Sigmoid colon (tissue), 6 donors: ENCODE measurements at regions not wholly inside any gene's neighbourhood (a gene's known extent, or its start where the extent isn't known, plus 50 kb on each side); places are given as distances from the start of the nearest gene placed in this dataset.

Source experiments
- DNase-seq: peaks from one replicate; pipeline ENCODE4 v3.0.0-alpha.2; 2019
- H3K27ac ChIP-seq, 4 donors: fragments of 200-600 bp; sonication (generic); one replicate each; pipeline ENCODE4 v1.5.1; 2016 to 2019; ENCODE audit warnings: mild to moderate bottlenecking in 1 of 4
- H3K27me3 ChIP-seq, 3 donors: fragments of 200-600 bp; sonication (generic); one replicate each; pipeline ENCODE4 v1.5.1; 2019; ENCODE audit warnings: mild to moderate bottlenecking in 1 of 3
- H3K36me3 ChIP-seq, 4 donors: fragments of 200-600 bp; sonication (generic); one replicate each; pipeline ENCODE4 v1.5.1; 2016 to 2019
- H3K4me1 ChIP-seq, 4 donors: fragments of 200-600 bp; sonication (generic); one replicate each; pipeline ENCODE4 v1.5.1; 2017 to 2019
- H3K4me3 ChIP-seq, 4 donors: fragments of 200-600 bp; sonication (generic); one replicate each; pipeline ENCODE4 v1.5.1; 2017 to 2019; ENCODE audit warnings: mild to moderate bottlenecking in 2 of 4, moderate library complexity in 1 of 4
- H3K9me3 ChIP-seq, 4 donors: fragments of 200-600 bp in 3 of 4; sonication (generic) in 3 of 4; one replicate each; pipeline versions ENCODE4 v1.5.1 to v1.6.1; 2013 to 2019
- EP300 ChIP-seq, 4 donors: sonication (generic); formaldehyde crosslinking; IDR thresholded peaks; one replicate each; pipeline ENCODE4 v1.6.1; 2017; ENCODE audit warnings: antibody characterized with exemption in 4 of 4
- POLR2A ChIP-seq, 2 donors: fragments of 450-650 bp; IDR thresholded peaks; one replicate each; pipeline ENCODE4 v1.6.1; 2016; ENCODE audit warnings: antibody characterized with exemption in 2 of 2, mild to moderate bottlenecking in 2 of 2, moderate library complexity in 2 of 2
- POLR2AphosphoS5 ChIP-seq, 4 donors: sonication (generic); formaldehyde crosslinking; IDR thresholded peaks; one replicate each; pipeline ENCODE4 v1.6.1; 2017; ENCODE audit warnings: antibody characterized with exemption in 4 of 4
- WGBS, 2 donors: extraction: QIAGEN DNeasy Blood & Tissue Kit; methylation state at CpG; one replicate each; pipeline ENCODE4 v1.1.7; 2013; 5-methylcytosine and 5-hydroxymethylcytosine counted together
- intact Hi-C: fragments of 100-400 bp; cut with DNase I; formaldehyde crosslinking; loops from one replicate; pipeline ENCODE4 v1.15.1; 2023
- TF ChIP-seq, protein P1 (sequence below), 4 experiments: fragments of 450-650 bp in 3 of 4; fragments of 200-600 bp in 1 of 4; IDR thresholded peaks; one replicate each; pipeline ENCODE4 v1.5.1; 2016 to 2019; ENCODE audit warnings: antibody characterized with exemption in 4 of 4, mild to moderate bottlenecking in 3 of 4, moderate library complexity in 2 of 4
- donor health status: healthy with polysubstance abuse.
- donor health status: healthy.

DNA sequence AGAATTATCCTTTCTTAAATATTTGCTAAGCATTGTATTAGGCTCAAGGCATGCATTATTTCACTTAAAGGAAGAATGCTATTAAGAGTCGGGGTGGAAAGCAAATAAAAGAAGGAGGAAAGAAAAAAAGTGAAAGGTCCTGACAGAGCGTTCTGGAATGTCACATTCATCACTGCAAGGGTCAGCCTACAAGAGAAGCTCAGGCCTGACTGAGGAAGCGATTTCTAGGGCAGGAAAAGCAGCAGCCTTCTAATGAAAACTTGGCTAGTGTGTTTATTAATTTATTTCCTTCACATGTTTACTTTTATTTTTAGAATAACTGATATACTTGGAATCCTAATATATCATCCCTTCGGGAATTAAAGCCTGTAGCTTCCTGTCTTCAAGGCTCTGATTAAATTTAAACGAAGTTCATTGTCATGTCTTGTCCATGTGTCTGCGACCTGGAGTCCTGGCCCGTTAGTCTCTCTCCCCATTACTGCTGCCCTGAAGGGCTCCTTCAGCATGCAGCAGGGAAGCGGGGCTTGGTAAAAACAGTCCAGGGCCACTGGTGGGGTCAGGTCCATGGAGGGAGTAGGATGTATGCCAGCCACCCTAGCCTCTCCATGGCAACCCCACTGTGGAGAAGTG, 119.2 kb upstream of the CCDC68 start:
- Histone ChIP-seq H3K4me3 (no peak overlapping the region), H3K27me3 (no peaks in the 10 kb centered on the region), H3K36me3 (no peaks in the 10 kb centered on the region), H3K27ac (no peak overlapping the region), H3K9me3 (no peaks in the 10 kb centered on the region), H3K4me1 (peaks cover 0 to 7% (median 0%) of the 10 kb centered on the region in 4 donors)
- intact Hi-C loops: no loop called here
- DNase-seq: no peak
- WGBS, 2 donors: 72 to 76% methylated on average over 8 of the region's 8 CpGs
- TF ChIP-seq, protein P1, sequence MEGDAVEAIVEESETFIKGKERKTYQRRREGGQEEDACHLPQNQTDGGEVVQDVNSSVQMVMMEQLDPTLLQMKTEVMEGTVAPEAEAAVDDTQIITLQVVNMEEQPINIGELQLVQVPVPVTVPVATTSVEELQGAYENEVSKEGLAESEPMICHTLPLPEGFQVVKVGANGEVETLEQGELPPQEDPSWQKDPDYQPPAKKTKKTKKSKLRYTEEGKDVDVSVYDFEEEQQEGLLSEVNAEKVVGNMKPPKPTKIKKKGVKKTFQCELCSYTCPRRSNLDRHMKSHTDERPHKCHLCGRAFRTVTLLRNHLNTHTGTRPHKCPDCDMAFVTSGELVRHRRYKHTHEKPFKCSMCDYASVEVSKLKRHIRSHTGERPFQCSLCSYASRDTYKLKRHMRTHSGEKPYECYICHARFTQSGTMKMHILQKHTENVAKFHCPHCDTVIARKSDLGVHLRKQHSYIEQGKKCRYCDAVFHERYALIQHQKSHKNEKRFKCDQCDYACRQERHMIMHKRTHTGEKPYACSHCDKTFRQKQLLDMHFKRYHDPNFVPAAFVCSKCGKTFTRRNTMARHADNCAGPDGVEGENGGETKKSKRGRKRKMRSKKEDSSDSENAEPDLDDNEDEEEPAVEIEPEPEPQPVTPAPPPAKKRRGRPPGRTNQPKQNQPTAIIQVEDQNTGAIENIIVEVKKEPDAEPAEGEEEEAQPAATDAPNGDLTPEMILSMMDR (IDR thresholded peaks at IDR 0.05): no peak
- TF ChIP-seq POLR2A (IDR thresholded peaks at IDR 0.05) (no peak), POLR2AphosphoS5 (IDR thresholded peaks at IDR 0.05) (no peak), EP300 (IDR thresholded peaks at IDR 0.05) (no peak)

DNA sequence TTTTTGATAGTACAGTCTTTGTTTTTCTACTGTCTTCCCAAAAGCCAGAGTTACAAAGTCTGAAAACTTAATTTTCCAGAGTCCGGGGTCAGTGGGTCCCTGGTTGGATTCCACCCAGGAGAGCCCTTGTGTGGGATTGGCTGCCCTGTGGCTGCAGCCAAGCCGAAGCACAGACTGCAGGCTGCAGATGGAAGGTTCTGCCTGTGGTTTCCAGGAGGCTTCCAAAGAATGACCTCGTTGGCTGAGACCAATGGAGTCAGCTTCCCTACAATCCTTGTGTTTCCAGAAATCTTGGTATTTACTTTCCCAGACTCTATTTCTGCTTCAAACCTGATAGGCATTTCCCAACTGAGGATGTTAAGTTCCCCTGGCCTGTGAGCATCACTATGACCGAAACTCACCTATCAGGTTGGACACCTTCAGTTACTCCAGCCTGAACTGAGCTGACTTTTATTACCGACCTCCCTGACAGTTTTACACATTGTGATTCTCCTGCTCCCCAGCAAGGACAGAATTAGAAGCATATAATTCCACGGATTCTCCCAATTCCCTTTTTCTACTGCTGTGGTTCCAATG, 117.5 kb upstream of the CCDC68 start:
- H3K4me3 ChIP-seq: no peak overlapping the region
- no peak overlapping the region for H3K27ac ChIP-seq
- WGBS, 2 donors: 61 to 78% methylated on average over 6 of the region's 6 CpGs
- no peaks in the 10 kb centered on the region for H3K27me3 ChIP-seq
- H3K36me3 ChIP-seq: no peaks in the 10 kb centered on the region
- no peak for DNase-seq
- intact Hi-C loops: no loop called here
- peaks cover 0 to 7% (median 0%) of the 10 kb centered on the region in 4 donors for H3K4me1 ChIP-seq
- TF ChIP-seq POLR2A (IDR thresholded peaks at IDR 0.05) (no peak), POLR2AphosphoS5 (IDR thresholded peaks at IDR 0.05) (no peak), EP300 (IDR thresholded peaks at IDR 0.05) (no peak)
- TF ChIP-seq, protein P1 (IDR thresholded peaks at IDR 0.05): no peak
- H3K9me3 ChIP-seq: no peaks in the 10 kb centered on the region

DNA sequence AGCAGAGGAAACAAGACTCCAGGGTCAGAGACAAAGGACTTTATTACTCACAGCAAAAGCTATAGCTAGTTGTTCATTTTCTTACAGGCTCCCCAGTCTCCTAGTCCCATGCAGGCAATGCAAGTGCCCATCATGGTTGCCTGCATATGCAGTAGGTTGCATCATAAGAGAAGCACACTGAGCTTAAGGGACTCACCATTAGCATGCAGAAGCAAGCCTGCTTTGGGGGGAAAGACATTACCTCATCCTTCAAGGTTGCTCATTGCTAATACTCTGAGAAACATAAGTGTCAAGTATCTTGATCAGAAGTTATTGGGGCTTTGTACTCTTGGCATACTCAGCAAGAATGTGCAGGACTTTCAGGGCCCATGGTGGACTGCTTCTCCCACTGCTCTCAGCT, 114.6 kb upstream of the CCDC68 start:
- no peak for DNase-seq
- no peak overlapping the region for H3K4me3 ChIP-seq
- intact Hi-C loops: no loop called here

DNA sequence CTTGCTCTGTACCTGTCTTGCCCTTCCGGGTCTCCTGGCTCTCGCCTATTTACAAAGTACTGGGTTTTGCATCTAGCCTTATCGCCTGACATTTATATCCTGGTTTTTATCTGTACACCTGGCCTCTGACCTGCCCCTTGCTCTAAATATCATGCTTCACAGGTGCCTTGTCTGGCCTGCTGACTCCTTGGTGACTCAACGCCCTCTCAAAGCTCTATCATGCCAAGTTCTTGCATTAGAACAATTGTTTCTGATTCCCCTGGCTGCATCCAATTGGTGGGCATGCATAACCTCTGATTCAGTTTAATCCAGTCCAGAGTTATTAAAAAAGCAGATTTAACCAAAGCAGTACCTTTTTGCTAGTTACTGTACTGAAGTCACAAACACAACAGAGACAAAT, 113.9 kb upstream of the CCDC68 start:
- H3K4me3 ChIP-seq: no peak overlapping the region
- no peaks in the 10 kb centered on the region for H3K36me3 ChIP-seq
- no peak overlapping the region for H3K27ac ChIP-seq
- WGBS, 2 donors: 62 to 86% methylated on average over 4 of the region's 4 CpGs
- DNase-seq: no peak
- TF ChIP-seq EP300 (IDR thresholded peaks at IDR 0.05) (no peak), POLR2AphosphoS5 (IDR thresholded peaks at IDR 0.05) (no peak), POLR2A (IDR thresholded peaks at IDR 0.05) (no peak)
- TF ChIP-seq, protein P1 (IDR thresholded peaks at IDR 0.05): no peak
- intact Hi-C loops: no loop called here
- H3K27me3 ChIP-seq: no peaks in the 10 kb centered on the region
- no peaks in the 10 kb centered on the region for H3K4me1 ChIP-seq
- H3K9me3 ChIP-seq: no peaks in the 10 kb centered on the region

More for the DNA sequence above, 114.6 kb upstream of the CCDC68 start:
- TF ChIP-seq POLR2A (IDR thresholded peaks at IDR 0.05): no peak
- TF ChIP-seq, protein P1 (IDR thresholded peaks at IDR 0.05): no peak
- TF ChIP-seq POLR2AphosphoS5 (IDR thresholded peaks at IDR 0.05): no peak
- no peak for TF ChIP-seq EP300 (IDR thresholded peaks at IDR 0.05)
- H3K9me3 ChIP-seq: no peaks in the 10 kb centered on the region
- H3K4me1 ChIP-seq: no peaks in the 10 kb centered on the region
- no peaks in the 10 kb centered on the region for H3K27me3 ChIP-seq
- H3K27ac ChIP-seq: no peak overlapping the region
- H3K36me3 ChIP-seq: no peaks in the 10 kb centered on the region

DNA sequence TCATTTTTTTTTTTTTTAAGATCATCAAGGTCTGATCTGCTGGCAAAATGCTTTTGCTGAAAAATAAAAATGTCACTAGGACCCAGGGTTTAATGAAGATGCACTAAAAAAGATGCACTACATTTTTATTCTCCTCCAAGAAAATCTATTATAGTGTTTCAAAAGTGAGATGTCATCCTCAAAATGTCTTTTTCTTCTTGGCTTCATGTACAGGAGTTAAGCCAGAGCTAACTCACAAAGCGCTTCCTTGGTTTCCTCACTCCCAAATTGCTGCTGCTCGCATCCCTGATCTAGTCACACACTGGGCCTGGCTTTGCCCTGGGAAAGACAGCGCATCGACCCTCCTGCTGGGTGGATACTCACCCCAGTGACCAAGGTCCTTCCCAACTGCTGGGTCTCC, 113.4 kb upstream of the CCDC68 start:
- intact Hi-C loops: no loop called here
- TF ChIP-seq POLR2A (IDR thresholded peaks at IDR 0.05) (no peak), EP300 (IDR thresholded peaks at IDR 0.05) (no peak), POLR2AphosphoS5 (IDR thresholded peaks at IDR 0.05) (no peak)
- TF ChIP-seq, protein P1 (IDR thresholded peaks at IDR 0.05): no peak
- Histone ChIP-seq H3K36me3 (no peaks in the 10 kb centered on the region), H3K27me3 (no peaks in the 10 kb centered on the region), H3K9me3 (no peaks in the 10 kb centered on the region), H3K4me1 (no peaks in the 10 kb centered on the region), H3K27ac (no peak overlapping the region), H3K4me3 (no peak overlapping the region)
- no peak for DNase-seq
- 88% methylated on average over 4 of the region's 4 CpGs for WGBS, 2 donors
